DND-41 (cell line): ENCODE measurements at regions not wholly inside any gene's neighbourhood (a gene's known extent, or its start where the extent isn't known, plus 50 kb on each side); places are given as distances from the start of the nearest gene placed in this dataset.

Experiments
- ATAC-seq: fragments of 200-7000 bp; cut with Tn5 transposase; 3 replicates; pipeline ENCODE4 v1.9.1; 2021; ENCODE audit warnings: low read depth; ENCODE audit not compliant: insufficient read depth
- DNase-seq: peaks from one replicate; pipeline ENCODE4 v3.0.0-alpha.2; 2020
- H2AFZ ChIP-seq: 2 replicates; pipeline ENCODE4 v1.6.0; 2012; ENCODE audit warnings: low read depth, low read length
- H3K27ac ChIP-seq: 2 replicates; pipeline ENCODE4 v1.5.1; 2012; ENCODE audit warnings: low read length, inconsistent platforms
- H3K27me3 ChIP-seq: fragments of 200-600 bp; sonication (generic); 2 replicates; pipeline ENCODE4 v1.6.0; 2012; ENCODE audit warnings: low read length, mild to moderate bottlenecking, inconsistent platforms; ENCODE audit not compliant: insufficient read depth, poor library complexity
- H3K36me3 ChIP-seq: 2 replicates; pipeline ENCODE4 v1.5.1; 2012; ENCODE audit warnings: low read length, inconsistent platforms; ENCODE audit not compliant: insufficient read depth
- H3K4me1 ChIP-seq: 2 replicates; pipeline ENCODE4 v1.5.1; 2012; ENCODE audit warnings: mild to moderate bottlenecking, low read length; ENCODE audit not compliant: insufficient read depth
- H3K4me2 ChIP-seq: 2 replicates; pipeline ENCODE4 v1.6.0; 2012; ENCODE audit warnings: mild to moderate bottlenecking, moderate library complexity, low read length, inconsistent platforms; ENCODE audit not compliant: insufficient read depth
- H3K4me3 ChIP-seq, 2 experiments: fragments of 200-600 bp in 1 of 2; shearing (Covaris generic) in 1 of 2; 2 replicates each; pipeline ENCODE4 v1.5.1; 2012 to 2016; ENCODE audit warnings: inconsistent platforms in 2 of 2, low read length in 2 of 2, mild to moderate bottlenecking in 2 of 2, low read depth in 1 of 2, moderate library complexity in 1 of 2
- H3K79me2 ChIP-seq: 2 replicates; pipeline ENCODE4 v1.6.0; 2012; ENCODE audit warnings: low read length, inconsistent platforms; ENCODE audit not compliant: insufficient read depth
- H3K9ac ChIP-seq: 2 replicates; pipeline ENCODE4 v1.6.0; 2012; ENCODE audit warnings: low read depth, mild to moderate bottlenecking, inconsistent platforms, low read length, moderate library complexity
- H3K9me3 ChIP-seq: 2 replicates; pipeline ENCODE4 v1.5.1; 2012; ENCODE audit warnings: low read length, moderate library complexity, mild to moderate bottlenecking, inconsistent platforms; ENCODE audit not compliant: insufficient read depth, severe bottlenecking
- H4K20me1 ChIP-seq: 2 replicates; pipeline ENCODE4 v1.6.0; 2012; ENCODE audit warnings: low read length; ENCODE audit not compliant: insufficient read depth
- EZH2 ChIP-seq: IDR thresholded peaks from 3 replicates; pipeline ENCODE4 v1.6.1; 2012; ENCODE audit warnings: borderline replicate concordance, low read depth, mild to moderate bottlenecking, moderate library complexity, low read length, inconsistent platforms; ENCODE audit not compliant: severe bottlenecking
- TF ChIP-seq, protein P1 (sequence below): IDR thresholded peaks from 2 replicates; pipeline ENCODE4 v1.5.1; 2012; ENCODE audit warnings: borderline replicate concordance, low read length, moderate library complexity, mild to moderate bottlenecking; ENCODE audit not compliant: poor library complexity, severe bottlenecking; ENCODE audit errors: extremely low read depth

DNA sequence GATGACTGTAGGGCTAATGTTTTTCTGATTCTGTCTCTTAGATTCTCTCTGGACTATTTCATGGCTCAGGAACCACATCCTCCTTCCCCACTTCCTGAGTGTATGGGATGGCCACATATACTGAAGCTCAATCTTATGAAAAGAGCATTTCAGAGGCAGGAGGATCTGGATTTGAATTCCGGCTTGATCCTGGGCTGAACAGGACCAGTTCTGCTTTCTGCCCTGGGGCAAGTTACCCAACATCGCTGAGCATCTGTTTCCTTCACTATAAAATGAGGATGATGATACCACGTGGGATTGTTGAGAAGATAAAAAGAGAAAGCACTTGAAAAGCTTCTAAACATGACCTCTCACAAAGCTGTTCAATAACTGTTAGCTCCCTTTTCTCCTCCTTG lies 168.4 kb upstream of the TNFAIP3 start:
- peak overlapping the region; percentile 52 for H2AFZ ChIP-seq
- H3K27ac ChIP-seq: peak overlapping the region; percentile 96
- no peaks in the 10 kb centered on the region for H3K9me3 ChIP-seq
- H3K79me2 ChIP-seq: no peaks in the 10 kb centered on the region
- H3K27me3 ChIP-seq: no peaks in the 10 kb centered on the region
- DNase-seq (peak; percentile 74), ATAC-seq (peak; percentile 64)
- peak overlapping the region in 1 of 2 experiments; percentile 30; a peak in 2 of 4 replicates for H3K4me3 ChIP-seq
- peaks cover 71% of the 10 kb centered on the region for H3K4me1 ChIP-seq
- no peaks in the 10 kb centered on the region for H3K36me3 ChIP-seq
- H3K9ac ChIP-seq: peak overlapping the region; percentile 55
- peak overlapping the region; percentile 35 for H3K4me2 ChIP-seq
- TF ChIP-seq, protein P1, sequence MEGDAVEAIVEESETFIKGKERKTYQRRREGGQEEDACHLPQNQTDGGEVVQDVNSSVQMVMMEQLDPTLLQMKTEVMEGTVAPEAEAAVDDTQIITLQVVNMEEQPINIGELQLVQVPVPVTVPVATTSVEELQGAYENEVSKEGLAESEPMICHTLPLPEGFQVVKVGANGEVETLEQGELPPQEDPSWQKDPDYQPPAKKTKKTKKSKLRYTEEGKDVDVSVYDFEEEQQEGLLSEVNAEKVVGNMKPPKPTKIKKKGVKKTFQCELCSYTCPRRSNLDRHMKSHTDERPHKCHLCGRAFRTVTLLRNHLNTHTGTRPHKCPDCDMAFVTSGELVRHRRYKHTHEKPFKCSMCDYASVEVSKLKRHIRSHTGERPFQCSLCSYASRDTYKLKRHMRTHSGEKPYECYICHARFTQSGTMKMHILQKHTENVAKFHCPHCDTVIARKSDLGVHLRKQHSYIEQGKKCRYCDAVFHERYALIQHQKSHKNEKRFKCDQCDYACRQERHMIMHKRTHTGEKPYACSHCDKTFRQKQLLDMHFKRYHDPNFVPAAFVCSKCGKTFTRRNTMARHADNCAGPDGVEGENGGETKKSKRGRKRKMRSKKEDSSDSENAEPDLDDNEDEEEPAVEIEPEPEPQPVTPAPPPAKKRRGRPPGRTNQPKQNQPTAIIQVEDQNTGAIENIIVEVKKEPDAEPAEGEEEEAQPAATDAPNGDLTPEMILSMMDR: no peak
- no peak for TF ChIP-seq EZH2
- H4K20me1 ChIP-seq: no peaks in the 10 kb centered on the region

DNA sequence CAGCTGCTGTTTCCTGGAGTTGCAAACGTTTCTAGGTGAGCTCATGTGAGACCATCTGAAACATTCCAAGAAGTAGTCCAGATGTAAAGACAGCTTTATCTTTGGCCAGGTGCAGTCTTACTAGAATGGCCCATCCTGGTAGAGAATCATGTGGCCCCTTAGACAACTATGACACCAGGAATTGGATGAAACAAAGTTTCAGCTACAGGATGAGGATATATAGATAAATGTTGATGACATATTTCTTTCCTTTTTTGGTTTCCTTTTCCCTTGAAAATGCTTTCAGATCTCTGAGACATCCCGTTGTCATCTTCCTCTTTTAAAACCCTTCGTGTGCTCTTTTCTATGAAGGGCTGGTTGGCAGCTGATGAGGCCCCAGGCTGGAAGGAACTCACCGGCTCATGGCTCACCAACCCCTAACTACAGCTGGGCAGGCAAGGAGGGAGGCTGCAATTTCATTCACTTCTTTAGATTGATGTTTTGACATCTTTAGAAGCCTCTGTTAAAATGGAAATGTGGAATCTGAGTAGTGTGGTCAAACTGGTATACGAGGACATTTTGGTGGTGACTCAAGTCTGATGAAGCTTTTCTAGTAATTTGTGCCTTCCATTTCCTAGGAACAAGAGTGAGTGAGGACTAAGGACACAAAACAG lies 167.9 kb upstream of the TNFAIP3 start:
- Histone ChIP-seq H4K20me1 (no peaks in the 10 kb centered on the region), H3K36me3 (no peaks in the 10 kb centered on the region), H2AFZ (peak overlapping the region; percentile 16; the same call in 1 of the 2 replicates), H3K79me2 (no peaks in the 10 kb centered on the region), H3K9me3 (no peaks in the 10 kb centered on the region), H3K4me3 (peak overlapping the region in 1 of 2 experiments; percentile 30; a peak in 1 of 4 replicates), H3K27me3 (no peaks in the 10 kb centered on the region), H3K9ac (peak overlapping the region; percentile 55), H3K27ac (peak overlapping the region; percentile 96), H3K4me2 (peak overlapping the region; percentile 35), H3K4me1 (peaks cover 71% of the 10 kb centered on the region)
- TF ChIP-seq EZH2: no peak
- TF ChIP-seq, protein P1: no peak
- ATAC-seq (peak; percentile 74), DNase-seq (peak; percentile 71)

DNA sequence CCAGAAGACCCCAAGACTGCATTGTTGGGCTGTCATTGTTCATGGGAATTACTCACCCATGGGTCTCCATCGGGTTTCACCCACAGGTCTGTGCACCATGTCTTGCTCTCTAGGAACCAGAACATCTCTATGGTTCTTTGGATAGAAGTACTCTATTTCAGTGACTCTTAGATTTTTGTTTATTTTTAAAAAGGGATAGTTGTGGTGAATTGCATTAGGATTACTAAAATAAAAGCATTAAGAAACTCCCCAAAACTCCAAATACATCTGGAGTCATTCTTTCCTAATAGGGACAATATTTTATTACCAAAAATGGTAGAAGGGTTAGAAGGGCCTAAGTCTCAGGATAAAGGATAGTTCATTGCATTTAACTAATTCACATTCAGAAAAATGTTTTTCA lies 166.9 kb upstream of the TNFAIP3 start:
- H3K9me3 ChIP-seq: no peaks in the 10 kb centered on the region
- peak overlapping the region; percentile 35; the same call in 1 of the 2 replicates for H3K4me2 ChIP-seq
- ATAC-seq: no peak
- no peak for TF ChIP-seq EZH2
- TF ChIP-seq, protein P1: no peak
- no peaks in the 10 kb centered on the region for H3K79me2 ChIP-seq
- H4K20me1 ChIP-seq: no peaks in the 10 kb centered on the region
- H3K36me3 ChIP-seq: no peaks in the 10 kb centered on the region
- H2AFZ ChIP-seq: no peak overlapping the region; the same call in 1 of the 2 replicates
- peaks cover 74% of the 10 kb centered on the region for H3K4me1 ChIP-seq
- DNase-seq: no peak
- peak overlapping the region in 1 of 2 experiments; percentile 4; a peak in 1 of 4 replicates for H3K4me3 ChIP-seq
- H3K27me3 ChIP-seq: no peaks in the 10 kb centered on the region
- peak overlapping the region; percentile 55 for H3K9ac ChIP-seq
- H3K27ac ChIP-seq: peak overlapping the region; percentile 96
